Hepatic stellate cell (primary cell): ENCODE measurements at regions not wholly inside any gene's neighbourhood (a gene's known extent, or its start where the extent isn't known, plus 50 kb on each side); places are given as distances from the start of the nearest gene placed in this dataset.
"Not testable (repeated sequence)": the region's sequence is repeated elsewhere in the genome, so short reads cannot be mapped to it uniquely, and the experiment has no call there.

Experiments
- DNase-seq: peaks from one replicate; pipeline ENCODE4 v3.0.0; 2011; ENCODE audit warnings: low spot score

DNA sequence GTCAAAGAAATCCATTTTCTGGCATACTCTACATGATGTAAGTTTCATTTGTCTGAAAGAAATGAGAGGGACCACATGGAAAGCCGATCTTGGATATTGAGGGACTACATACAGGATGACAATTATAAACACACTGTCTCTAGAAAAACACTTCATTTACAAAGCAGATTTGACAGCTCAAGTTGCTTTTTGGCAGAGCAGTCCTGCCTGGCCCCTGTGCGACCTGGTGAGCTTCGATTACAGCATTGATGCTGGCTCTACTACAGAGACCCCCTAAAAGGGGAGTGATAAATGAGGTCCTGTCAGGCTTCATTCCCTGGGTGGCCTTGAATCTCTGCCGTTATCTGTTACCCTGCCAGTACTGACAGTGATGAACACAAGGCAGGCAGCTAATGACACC is 215.2 kb upstream of the NOCT start:
- DNase-seq, result no peak

- DNase-seq, result no peak
Measured at GRCh38 chr4:138798404-138798803, 217.2 kb upstream of the NOCT start.

- no peak for DNase-seq
Measured at GRCh38 chr4:138797646-138798045, 217.9 kb upstream of the NOCT start.

DNA sequence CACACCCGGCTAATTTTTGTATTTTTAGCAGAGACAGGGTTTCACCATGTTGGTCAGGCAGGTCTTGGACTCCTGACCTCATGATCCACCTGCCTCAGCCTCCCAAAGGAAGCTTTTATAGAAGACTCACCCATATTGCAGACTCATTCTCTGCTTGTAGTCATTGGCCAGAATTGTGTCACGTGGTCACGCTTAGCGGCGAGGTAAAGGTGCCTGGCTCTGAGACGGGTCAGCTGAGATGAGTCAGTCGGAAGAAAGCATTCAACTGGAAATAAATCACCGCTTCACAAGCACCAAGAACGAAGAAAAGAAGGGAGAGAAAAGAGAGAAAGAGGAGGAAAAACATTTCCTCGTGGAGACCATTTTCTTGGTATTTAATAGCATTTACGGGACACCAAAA is 218.8 kb upstream of the NOCT start:
- DNase-seq, result no peak

DNA sequence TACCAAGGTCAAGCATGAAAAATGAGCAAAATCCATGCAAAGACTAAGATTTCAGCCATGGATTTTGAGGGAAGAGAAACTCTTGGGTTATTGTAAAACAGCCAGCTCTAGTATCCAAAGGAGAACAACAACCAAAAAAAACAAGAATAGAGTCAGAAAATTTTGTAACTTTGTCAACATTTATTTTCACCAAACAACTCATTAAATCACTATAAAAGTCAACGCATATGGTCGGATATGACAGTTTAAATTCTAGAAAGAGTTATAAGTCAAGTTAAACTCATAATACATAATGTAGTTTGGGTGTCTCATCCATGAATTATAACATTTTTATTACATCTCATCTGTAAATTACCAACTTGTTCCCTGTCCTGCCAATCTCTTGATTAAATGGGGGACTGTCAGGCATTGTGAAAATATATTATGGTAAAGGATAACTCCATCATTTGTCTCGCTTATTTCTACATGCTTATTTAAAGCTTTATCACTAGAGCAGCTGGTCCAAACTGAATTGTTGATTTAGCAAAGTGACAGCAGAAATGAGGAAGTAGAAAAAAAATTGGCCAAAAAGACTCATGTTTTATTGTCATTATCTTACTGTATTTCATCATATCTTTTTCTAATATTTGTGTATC is 224.8 kb upstream of the NOCT start:
- no peak for DNase-seq

- DNase-seq, result no peak
Measured at GRCh38 chr4:138789796-138790195, 225.8 kb upstream of the NOCT start.

- DNase-seq, result no peak
Measured at GRCh38 chr4:138788857-138789256, 226.7 kb upstream of the NOCT start.

DNA sequence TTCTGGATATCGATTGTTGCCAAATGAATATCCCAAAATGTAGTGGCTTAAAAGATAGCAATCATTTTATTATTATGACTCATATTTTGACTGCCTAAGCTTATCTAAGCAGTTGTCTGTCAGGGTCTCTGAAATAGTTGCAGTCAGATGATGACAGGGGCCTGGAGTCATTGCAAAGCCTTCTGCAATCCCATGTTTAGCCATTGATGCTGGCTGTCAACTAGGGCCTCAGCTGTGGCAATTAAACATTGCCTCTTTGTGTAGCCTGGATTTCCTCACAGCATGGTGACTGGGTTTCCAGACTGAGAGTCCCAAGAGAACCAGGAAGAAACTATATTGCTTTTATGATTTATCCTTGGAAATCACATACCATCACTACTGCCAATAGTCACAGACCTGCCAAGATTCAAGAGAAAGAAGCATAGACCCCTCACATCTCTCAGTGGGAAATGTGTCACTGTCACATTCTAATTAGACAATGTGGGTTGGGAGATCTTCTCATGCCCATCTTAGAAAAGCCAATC is 227.3 kb upstream of the NOCT start:
- DNase-seq, result no peak

DNA sequence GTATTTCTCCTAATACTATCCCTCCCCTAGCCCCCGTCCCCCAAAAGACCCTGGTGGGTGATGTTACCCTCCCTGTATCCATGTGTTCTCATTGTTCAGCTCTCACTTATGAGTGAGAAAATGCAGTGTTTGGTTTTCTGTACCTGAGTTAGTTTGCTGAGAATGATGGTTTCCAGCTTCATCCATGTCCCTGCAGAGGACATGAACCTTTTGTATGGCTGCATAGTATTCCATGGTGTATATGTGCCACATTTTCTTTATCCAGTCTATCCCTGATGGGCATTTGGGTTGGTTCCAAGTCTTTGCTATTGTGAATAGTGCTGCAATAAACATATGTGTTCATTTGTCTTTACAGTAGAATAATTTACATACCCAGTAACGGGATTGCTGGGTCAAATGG is 235.8 kb upstream of the NOCT start:
- not testable (repeated sequence) for DNase-seq

- no peak for DNase-seq
Measured at GRCh38 chr4:138775890-138776289, 239.7 kb upstream of the NOCT start.

DNA sequence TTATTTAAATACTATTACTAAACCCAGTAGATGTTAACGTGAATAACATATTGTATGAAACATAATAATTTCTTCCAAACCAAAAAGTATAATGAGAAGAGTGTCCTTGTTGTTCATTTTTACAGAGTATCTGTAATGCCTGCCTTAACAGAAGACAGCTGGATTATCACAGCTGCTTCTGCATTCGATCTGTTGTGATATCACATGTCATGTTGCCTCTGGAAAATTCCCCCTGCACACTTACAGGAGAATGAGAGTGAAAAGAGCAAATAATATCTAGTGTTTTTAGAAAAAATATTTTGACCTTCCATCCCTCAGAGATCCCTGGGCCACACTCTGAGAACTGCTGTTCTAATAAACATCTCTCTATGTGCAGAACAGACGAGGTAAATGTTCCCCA is 240.1 kb upstream of the NOCT start:
- DNase-seq, result no peak

DNA sequence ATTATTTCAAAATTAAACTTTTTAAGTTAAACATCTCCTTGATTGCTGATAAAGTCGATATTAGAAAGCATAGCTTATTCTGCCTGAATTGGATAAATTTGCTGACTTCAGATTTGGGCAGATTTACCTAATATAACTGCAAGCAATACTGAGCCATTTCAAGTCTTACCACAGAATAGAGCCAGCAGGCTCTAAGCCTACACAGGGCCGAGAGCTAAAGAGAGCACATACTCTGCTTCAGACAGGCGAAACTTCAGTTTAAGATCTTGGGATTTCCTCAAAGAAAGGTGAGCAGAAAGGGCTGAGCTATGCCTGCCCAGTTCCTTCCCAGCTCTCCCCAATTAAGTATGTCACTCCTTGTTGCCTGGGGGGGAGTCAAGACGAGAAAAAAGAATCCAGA is 240.6 kb upstream of the NOCT start:
- no peak for DNase-seq

DNA sequence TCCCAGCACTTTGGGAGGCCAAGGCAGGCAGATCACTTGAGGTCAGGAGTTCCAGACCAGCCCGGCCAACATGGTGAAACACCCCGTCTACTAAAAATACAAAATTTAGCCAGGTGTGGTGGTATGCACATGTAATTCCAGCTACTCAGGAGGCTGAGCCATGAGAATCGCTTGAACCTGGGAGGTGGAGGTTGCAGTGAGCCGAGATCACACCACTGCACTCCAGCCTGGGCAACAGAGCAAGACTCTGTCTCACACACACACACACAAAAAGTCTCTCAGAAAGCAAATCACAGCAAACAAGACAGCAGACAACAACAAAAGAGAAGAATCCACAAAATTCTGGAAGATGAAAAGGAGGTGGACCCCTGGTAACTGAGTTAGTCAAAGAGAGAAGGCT is 241.5 kb upstream of the NOCT start:
- not testable (repeated sequence) for DNase-seq

GRCh38 chr4:138773321-138773720 is 242.3 kb upstream of the NOCT start:
- DNase-seq, result no peak

- no peak for DNase-seq
Measured at GRCh38 chr4:138772366-138772765, 243.2 kb upstream of the NOCT start.

GRCh38 chr4:138770818-138771217 is 244.8 kb upstream of the NOCT start:
- no peak for DNase-seq

- DNase-seq, result no peak
Measured at GRCh38 chr4:138766332-138766731, 249.2 kb upstream of the NOCT start.

DNA sequence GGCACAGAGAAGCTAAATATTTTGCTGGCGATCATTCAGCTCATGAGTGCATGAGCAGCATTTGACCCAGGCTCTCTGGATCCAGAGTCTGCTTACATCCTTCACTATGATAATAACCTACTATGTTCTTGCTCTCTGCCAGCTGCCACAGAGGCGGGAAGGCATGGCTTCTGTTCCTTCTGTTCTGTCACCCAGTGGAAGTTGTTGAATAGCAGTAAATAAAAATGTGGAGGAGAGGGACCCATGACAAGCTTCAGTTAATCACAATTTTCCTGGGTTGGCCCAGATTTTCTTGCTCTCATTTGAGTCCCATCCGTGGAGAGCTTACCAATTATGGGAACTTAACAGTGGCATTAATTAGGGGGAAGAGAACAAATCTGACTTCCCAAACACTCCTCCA is 250.1 kb upstream of the NOCT start:
- DNase-seq, result no peak

GRCh38 chr4:138761638-138762220 is 253.9 kb upstream of the NOCT start:
- no peak for DNase-seq

- DNase-seq, result no peak
Measured at GRCh38 chr4:138759554-138759902, 256.1 kb upstream of the NOCT start.

- no peak for DNase-seq
Measured at GRCh38 chr4:138758876-138759553, 256.6 kb upstream of the NOCT start.

DNA sequence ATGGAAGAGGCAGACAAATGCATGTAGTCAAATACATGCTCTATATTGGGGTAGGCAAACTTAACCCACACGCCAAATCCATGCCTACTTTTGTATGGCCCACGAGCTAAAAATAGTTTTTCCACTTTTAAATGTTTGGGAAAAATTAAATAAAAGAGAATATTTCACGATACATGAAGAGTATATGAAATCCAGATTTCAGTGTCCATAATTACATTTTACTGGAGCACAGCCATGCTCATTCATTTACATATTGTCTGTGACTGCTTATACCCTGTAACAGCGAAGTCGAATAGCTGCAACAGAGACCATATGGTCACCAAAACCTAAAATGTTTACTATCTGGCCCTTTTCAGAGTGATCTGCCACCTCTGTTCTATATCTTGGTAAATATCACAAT is 257.4 kb upstream of the NOCT start:
- DNase-seq, result no peak

DNA sequence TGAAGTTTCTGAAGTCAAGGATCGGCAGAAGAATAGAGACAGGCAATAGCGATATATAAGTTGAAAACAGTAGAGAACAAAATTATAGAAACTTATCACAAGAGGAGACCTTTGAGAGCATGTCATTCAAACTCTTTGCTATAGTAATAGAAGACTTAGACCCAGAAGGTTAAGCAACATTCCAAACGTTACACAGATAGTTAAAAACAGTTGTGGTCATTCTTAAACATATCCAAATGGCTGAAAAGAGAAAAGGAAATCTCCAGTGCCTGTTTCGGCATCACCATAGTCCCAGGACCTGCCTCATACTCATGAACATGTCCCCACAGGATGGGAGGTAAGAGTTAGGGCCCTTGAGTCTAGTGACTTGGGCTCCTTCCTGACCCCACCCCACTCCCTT is 258.1 kb upstream of the NOCT start:
- DNase-seq, result no peak

GRCh38 chr4:138756519-138756918 is 259.1 kb upstream of the NOCT start:
- DNase-seq, result no peak
